Neuron (in vitro differentiated cells): ENCODE measurements at regions not wholly inside any gene's neighbourhood (a gene's known extent, or its start where the extent isn't known, plus 50 kb on each side); places are given as distances from the start of the nearest gene placed in this dataset.

Experiments
- H2AFZ ChIP-seq: one replicate; pipeline ENCODE4 v1.6.1; 2013; ENCODE audit warnings: low read depth, mild to moderate bottlenecking, inconsistent platforms, low read length, moderate library complexity
- H3K27me3 ChIP-seq: one replicate; pipeline ENCODE4 v1.6.1; 2013; ENCODE audit warnings: low read length; ENCODE audit not compliant: insufficient read depth
- H3K36me3 ChIP-seq: one replicate; pipeline ENCODE4 v1.6.1; 2013; ENCODE audit warnings: low read length; ENCODE audit not compliant: insufficient read depth
- H3K4me1 ChIP-seq: one replicate; pipeline ENCODE4 v1.6.1; 2013; ENCODE audit warnings: low read length; ENCODE audit not compliant: insufficient read depth
- H3K4me3 ChIP-seq: 2 replicates; pipeline ENCODE4 v1.5.1; 2013; ENCODE audit warnings: mild to moderate bottlenecking, low read length, moderate library complexity
- H3K9me3 ChIP-seq: one replicate; pipeline ENCODE4 v1.6.1; 2013; ENCODE audit warnings: low read length

DNA sequence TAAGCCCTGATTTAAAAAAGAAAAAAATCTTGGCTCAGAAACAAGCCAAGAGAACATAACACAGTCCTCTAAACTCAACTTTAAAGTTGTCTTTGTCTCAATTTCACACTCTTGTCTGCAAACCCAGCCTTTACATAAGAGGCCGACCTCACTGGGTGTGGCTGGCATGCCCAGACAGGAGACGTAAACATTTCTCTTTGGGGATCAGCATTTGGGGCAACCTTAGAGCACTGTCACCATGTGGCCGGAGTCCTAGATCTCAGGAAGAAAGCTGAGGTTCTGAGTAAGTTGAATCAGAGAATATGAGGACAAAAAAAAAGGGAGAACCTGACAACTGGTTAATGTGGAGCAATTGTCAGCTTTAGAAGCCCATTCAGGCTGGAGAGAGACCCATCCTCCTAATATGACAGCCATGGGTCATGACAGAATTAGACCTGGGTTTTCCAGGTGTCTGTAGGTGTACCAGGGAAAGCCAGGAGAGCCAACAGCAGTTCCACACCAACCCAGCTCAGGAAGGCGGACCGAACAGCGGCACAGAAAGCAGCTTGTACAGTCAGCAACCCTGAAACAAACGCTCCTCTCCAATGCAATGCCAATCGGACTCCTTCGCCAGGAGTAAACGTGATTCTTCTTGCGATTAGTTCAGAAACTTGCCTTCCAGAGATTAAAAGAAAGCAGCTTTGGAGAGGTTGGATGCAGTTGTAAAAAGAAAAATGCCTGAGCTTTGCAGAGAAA is 97.9 kb upstream of the MAP3K1 start:
- Histone ChIP-seq H3K4me3 (no peak overlapping the region), H3K27me3 (no peaks in the 10 kb centered on the region), H2AFZ (no peak overlapping the region), H3K9me3 (no peaks in the 10 kb centered on the region), H3K4me1 (no peaks in the 10 kb centered on the region), H3K36me3 (no peaks in the 10 kb centered on the region)

DNA sequence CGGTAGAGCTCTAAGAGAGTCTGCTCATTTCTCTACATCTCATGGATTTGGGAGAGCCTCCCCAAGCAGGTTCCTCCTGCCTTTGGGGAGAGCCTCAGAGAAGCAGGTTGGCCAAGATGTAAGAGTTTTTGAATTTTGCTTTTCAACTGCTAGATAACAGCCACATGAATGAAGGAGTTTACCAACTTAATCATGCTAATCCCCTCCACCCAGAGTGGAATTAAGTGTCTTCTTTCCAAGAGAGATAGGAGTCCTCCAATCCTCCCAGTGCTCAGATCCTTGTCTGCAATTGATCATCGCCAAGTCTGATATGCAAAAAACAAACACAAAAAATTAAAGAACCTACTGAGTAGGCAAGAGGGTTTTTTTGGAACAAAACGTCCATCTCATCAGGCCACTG is 99.4 kb upstream of the MAP3K1 start:
- Histone ChIP-seq H2AFZ (no peak overlapping the region), H3K4me1 (no peaks in the 10 kb centered on the region), H3K27me3 (no peaks in the 10 kb centered on the region), H3K4me3 (no peak overlapping the region), H3K36me3 (no peaks in the 10 kb centered on the region), H3K9me3 (no peaks in the 10 kb centered on the region)

DNA sequence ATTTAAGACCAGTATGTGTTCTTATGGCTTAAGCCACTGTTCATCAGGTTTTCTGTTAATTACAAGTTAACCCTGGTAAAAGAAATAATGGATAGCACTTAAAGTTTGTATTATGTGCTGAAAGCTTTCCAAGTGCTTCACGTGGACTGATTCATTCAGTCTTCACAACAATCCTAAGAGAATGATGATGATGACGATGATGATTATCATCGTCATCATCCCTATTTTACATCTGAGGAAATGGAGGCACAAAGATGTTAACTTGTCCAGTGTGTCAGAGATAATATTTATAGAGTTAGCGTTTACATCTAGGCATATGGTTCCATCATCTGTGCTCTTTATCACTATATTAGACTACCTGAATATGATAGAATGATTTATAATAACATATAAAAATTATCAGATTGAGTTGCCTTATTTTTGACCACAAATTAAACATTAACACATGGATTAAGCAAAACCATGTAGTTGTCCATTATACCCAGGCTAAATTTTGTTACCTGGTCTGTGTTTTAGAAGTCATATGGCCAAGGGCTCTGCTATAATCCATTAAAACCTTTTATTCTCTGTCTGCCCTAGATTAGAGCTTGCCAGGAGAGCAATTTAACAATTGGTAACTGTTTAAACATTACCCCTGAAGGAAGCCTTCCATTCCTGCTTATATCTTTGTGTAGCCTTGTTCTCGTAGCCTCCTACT is 102.3 kb upstream of the MAP3K1 start:
- Histone ChIP-seq H3K4me1 (no peaks in the 10 kb centered on the region), H3K4me3 (no peak overlapping the region), H2AFZ (no peak overlapping the region), H3K36me3 (no peaks in the 10 kb centered on the region), H3K27me3 (no peaks in the 10 kb centered on the region), H3K9me3 (no peaks in the 10 kb centered on the region)

DNA sequence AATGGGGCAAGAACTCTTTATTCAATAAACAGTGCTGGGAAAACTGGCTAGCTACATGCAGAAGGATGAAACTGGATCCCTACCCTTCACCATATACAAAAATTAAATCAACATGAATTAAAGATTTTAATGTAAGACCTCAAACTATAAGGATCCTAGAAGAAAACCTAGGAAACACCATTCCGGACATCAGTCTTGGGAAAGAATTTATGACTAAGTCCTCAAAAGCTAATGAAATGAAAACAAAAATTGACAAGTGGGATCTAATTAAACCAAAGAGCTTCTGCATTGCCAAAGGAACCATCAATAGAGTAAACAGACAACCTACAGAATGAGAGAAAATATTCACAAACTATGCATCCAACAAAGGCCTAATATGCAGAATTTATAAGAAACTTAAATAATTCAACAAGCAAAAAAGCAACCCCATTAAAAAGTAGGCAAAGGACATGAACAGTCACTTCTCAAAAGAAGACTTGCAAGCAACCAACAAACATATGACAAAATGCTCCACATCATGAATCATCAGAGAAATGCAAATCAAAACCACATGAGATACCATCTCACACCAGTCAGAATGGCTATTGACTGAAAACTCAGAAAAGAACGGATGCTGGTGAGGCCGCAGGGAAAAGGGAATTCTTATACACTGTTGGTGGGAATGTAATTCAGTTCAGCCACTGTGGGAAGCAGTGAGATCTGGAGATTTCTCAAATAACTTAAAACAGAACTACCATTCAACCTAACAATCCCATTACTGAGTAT is 104.3 kb upstream of the MAP3K1 start:
- Histone ChIP-seq H2AFZ (no peak overlapping the region), H3K4me3 (no peak overlapping the region), H3K36me3 (no peaks in the 10 kb centered on the region), H3K9me3 (no peaks in the 10 kb centered on the region), H3K4me1 (no peaks in the 10 kb centered on the region), H3K27me3 (no peaks in the 10 kb centered on the region)

DNA sequence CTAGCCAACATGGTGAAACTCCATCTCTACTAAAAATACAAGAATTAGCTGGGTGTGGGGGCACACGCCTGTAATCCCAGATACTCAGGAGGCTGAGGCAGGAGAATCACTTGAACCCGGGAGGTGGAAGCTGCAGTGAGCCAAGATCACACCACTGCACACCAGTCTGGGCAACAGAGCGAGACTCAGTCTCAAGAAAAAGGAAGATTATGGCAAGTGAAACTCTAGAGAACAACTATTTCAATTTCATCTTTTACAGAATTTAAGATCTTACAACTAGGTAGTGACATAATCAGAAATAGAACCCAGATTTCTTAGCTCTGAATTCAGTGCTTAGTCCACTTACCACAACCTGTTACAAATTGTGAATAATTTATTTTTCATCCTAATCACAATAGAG is 108.8 kb upstream of the MAP3K1 start:
- H2AFZ ChIP-seq: no peak overlapping the region
- H3K27me3 ChIP-seq: no peaks in the 10 kb centered on the region
- no peaks in the 10 kb centered on the region for H3K36me3 ChIP-seq
- no peaks in the 10 kb centered on the region for H3K9me3 ChIP-seq
- no peaks in the 10 kb centered on the region for H3K4me1 ChIP-seq
- H3K4me3 ChIP-seq: no peak overlapping the region

DNA sequence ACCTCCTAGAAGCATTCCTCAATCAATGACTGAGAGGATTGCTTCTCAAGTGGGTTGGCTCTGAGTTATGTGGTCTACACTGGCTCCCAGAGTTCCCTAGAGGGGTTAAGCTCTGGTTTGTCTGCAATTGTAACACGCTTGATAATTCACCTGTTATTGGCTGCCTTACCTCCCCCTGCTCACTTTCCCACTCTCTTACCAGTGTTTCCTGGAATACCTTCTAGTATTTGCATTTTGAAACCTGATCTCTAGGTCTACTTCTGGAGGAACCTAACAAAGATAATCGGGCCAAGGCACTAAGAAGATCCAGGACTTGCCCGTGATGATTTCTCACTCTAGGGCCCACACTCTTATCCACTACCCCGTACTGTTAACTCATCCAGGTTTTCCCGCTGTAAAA is 110.1 kb upstream of the MAP3K1 start:
- H2AFZ ChIP-seq: no peak overlapping the region
- H3K9me3 ChIP-seq: no peaks in the 10 kb centered on the region
- H3K27me3 ChIP-seq: no peaks in the 10 kb centered on the region
- H3K4me1 ChIP-seq: no peaks in the 10 kb centered on the region
- H3K36me3 ChIP-seq: no peaks in the 10 kb centered on the region
- no peak overlapping the region for H3K4me3 ChIP-seq

DNA sequence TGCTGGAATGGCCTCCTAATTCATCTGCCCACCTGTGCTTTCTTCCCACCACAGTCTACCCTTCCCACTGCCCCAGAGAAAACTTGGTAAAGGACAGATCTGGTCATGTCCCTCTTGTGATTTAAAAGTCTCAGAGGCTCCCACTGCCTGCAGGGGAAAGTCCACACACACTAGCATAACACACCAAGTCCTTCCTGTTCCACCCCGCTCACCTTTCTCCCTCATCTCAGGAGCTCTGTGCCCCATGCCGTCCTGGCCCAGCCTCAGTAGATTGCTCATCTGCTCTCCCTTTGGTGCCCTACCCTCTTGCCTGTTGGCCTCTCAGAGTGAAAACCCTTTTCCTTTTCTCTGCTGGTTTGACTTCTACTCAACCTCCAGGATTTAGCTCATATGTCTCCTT is 111.4 kb upstream of the MAP3K1 start:
- H3K27me3 ChIP-seq: no peaks in the 10 kb centered on the region
- H3K4me1 ChIP-seq: peaks cover 10% of the 10 kb centered on the region
- H3K36me3 ChIP-seq: no peaks in the 10 kb centered on the region

DNA sequence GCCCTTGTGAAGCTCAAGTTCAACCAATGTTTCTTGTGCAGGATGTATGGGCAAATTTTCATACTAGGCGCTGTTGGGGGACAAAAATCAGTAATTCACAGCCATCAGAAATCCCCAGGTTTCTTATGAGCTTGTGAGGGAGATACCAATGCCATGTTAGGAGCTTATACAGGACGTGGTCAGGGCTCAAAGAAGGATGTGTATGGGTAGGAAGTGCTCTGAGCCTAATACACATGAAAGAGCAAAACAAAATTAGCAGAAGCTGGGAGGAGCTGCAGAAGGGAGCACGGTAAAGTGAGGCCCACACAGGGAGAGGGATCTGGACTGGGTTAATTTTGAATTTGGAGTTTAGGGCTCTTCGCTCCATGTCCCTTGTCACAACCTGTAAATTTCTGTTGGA is 114.6 kb upstream of the MAP3K1 start:
- no peaks in the 10 kb centered on the region for H3K27me3 ChIP-seq
- peaks cover 14% of the 10 kb centered on the region for H3K4me1 ChIP-seq
- H3K36me3 ChIP-seq: no peaks in the 10 kb centered on the region
- no peak overlapping the region for H2AFZ ChIP-seq
- no peaks in the 10 kb centered on the region for H3K9me3 ChIP-seq
- no peak overlapping the region for H3K4me3 ChIP-seq

More for the DNA sequence above, 111.4 kb upstream of the MAP3K1 start:
- Histone ChIP-seq H3K9me3 (no peaks in the 10 kb centered on the region), H3K4me3 (no peak overlapping the region), H2AFZ (no peak overlapping the region)

DNA sequence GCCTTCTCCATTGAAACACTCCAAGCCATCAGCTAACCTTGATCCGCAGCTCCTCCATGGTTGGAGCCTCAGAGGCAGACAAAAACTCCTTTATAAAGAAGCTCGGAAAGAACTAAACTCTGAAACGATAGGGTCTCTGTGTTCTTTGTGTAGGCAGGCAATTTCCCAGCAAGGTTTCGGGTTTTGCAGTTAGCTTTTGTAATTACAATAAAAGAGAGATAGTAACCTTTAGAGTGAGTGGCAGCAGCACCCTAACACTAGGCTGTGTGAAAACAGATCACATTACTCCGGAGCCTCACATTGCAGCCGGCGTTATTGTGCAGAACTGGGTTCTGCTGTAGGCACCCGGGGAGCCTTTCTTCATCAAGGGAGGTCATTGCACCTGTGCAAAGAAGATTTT is 115.8 kb upstream of the MAP3K1 start:
- H3K27me3 ChIP-seq: no peaks in the 10 kb centered on the region
- no peaks in the 10 kb centered on the region for H3K9me3 ChIP-seq
- H3K4me1 ChIP-seq: peaks cover 14% of the 10 kb centered on the region
- H2AFZ ChIP-seq: peak overlapping the region; percentile 58
- no peaks in the 10 kb centered on the region for H3K36me3 ChIP-seq
- peak overlapping the region; percentile 32 for H3K4me3 ChIP-seq

DNA sequence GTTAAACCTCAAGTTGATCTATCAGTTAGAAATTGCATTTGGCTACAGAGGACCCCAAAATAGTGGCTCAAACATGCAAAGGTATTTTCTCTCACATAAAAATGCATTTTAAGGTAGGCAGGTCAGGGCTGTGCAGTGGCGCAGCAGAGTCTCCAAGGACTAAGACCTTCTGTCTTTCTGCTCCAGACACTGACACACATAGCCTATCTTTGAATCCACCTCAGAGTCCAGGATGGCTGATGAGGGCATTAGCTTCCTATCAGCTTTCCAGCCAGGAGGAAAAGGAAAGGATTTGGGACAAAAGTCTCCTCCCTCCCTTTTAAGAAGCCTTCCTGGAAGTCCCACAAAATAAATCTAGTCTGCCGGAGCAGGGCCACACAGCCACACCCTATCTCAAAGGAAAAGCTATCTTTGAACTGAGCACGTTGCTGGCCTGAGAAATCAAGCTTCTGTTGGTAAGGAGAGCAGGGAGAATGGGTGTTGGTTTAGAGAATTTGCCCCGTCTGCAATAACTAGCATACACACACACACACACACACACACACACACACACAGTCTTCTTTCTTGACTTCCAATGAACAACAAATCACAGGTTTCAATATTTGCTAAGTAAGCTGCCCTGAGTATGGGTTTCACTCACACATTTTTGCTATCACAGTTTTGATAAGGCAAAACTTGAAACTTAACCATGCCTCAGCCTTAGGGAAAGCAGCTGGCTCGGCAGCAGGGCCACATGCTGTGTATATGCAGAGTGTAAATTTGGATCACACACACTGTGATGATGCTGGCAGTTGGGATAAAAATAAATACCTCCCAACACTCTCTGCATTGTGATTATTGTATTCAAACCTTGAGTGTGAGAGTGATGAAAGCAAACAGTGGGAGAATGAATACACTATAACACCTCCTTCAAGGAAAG is 116.6 kb upstream of the MAP3K1 start:
- Histone ChIP-seq H3K9me3 (no peaks in the 10 kb centered on the region), H2AFZ (peak overlapping the region; percentile 58), H3K4me3 (peak overlapping the region; percentile 32), H3K27me3 (no peaks in the 10 kb centered on the region), H3K4me1 (peaks cover 14% of the 10 kb centered on the region), H3K36me3 (no peaks in the 10 kb centered on the region)

DNA sequence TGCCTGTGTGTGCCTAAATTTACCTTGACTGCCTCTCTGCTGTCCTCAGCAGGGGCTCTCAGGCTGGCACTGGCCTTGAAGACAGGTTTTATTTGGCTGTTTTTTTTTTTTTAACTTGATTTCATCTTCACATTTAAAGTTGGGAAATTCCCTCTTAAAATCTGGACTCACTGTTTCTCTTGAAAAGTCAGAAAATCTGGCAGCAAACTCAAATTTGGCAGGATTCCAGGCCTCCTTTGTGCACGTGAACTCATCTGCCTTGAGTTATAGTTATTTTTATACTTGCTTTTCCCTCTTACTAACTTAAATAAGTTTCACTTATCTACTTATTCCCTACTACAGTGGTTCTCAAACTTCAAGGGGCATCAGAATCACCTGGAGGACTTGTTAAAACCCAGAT is 118.4 kb upstream of the MAP3K1 start:
- peaks cover 14% of the 10 kb centered on the region for H3K4me1 ChIP-seq
- no peaks in the 10 kb centered on the region for H3K36me3 ChIP-seq
- no peaks in the 10 kb centered on the region for H3K9me3 ChIP-seq
- no peak overlapping the region for H2AFZ ChIP-seq
- H3K4me3 ChIP-seq: no peak overlapping the region
- no peaks in the 10 kb centered on the region for H3K27me3 ChIP-seq

DNA sequence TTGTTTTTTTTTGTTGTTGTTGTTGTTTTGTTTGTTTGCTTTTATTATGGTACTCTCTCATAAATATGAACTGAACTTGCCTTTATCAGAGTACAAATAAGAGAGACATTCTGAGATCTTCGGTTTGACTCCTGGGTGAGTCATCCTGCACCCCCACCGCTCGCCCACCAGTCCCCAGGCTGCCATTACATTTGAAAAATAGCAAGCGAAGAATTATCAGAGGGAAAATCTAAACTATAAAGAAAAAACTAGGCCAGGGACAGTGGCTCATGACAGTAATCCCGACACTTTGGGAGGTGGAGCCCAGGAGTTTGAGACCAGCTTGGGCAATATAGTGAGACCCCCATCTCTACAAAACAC is 122.1 kb upstream of the MAP3K1 start:
- H2AFZ ChIP-seq: no peak overlapping the region
- H3K4me1 ChIP-seq: no peaks in the 10 kb centered on the region
- no peaks in the 10 kb centered on the region for H3K36me3 ChIP-seq
- H3K9me3 ChIP-seq: no peaks in the 10 kb centered on the region
- H3K27me3 ChIP-seq: no peaks in the 10 kb centered on the region
- no peak overlapping the region for H3K4me3 ChIP-seq
